K562 (cell line): ENCODE measurements at regions not wholly inside any gene's neighbourhood (a gene's known extent, or its start where the extent isn't known, plus 50 kb on each side); places are given as distances from the start of the nearest gene placed in this dataset.
"Not testable (repeated sequence)": the region's sequence is repeated elsewhere in the genome, so short reads cannot be mapped to it uniquely, and the experiment has no call there.

Experiments
- ATAC-seq: fragments of 200-7000 bp; cut with Tn5 transposase; 3 replicates; pipeline ENCODE4 v1.9.1; 2020; ENCODE audit warnings: moderate library complexity
- BruUV-seq: library from RNA; stranded (reverse); fragments of 400-500 nt; replicated peaks from 2 replicates; lab custom pipeline; 2021; lab: Mats Ljungman, UMichigan
- CTCF ChIA-PET: fragments of 300-600 bp; formaldehyde crosslinking; extraction: SDS; loops from one replicate; lab custom pipeline; 2021; ENCODE audit warnings: low intra/inter-chr PET ratio; lab: Yijun Ruan, JAX
- POLR2A ChIA-PET: fragments of 300-600, 350-650 bp; sonication (Branson Sonifier 250); formaldehyde crosslinking; extraction: SDS; loops from one replicate; lab custom pipeline; 2021; ENCODE audit warnings: antibody characterized with exemption, inconsistent platforms; lab: Yijun Ruan, JAX
- DNase-seq, 4 experiments: peaks; one replicate each; pipeline versions ENCODE4 v3.0.0 to v3.0.0-alpha.2; 2011 to 2018; ENCODE audit warnings: low spot score in 3 of 4, mixed read lengths in 3 of 4; ENCODE audit errors: extremely low read depth in 1 of 4
- FAIRE-seq: peaks from 2 replicates; lab custom pipeline; 2011; peaks lifted over from hg19 to GRCh38; lab: Jason Lieb, UNC
- H2AFZ ChIP-seq: 2 replicates; pipeline ENCODE4 v1.6.0; 2011; ENCODE audit warnings: low read depth, low read length, control low read depth, inconsistent platforms
- H3K27ac ChIP-seq: fragments of 200-600 bp; 3 replicates; pipeline ENCODE4 v1.8.0; 2011; ENCODE audit warnings: low read depth, mild to moderate bottlenecking, control low read depth, inconsistent platforms, low read length, moderate library complexity, mixed read lengths; ENCODE audit errors: extremely low read depth
- H3K27me3 ChIP-seq, 2 experiments: fragments of 300-600 bp in 1 of 2; 2 replicates in 1 of 2; 3 replicates in 1 of 2; pipeline versions ENCODE4 v1.6.0 to v1.8.0; 2011; ENCODE audit warnings: inconsistent platforms in 2 of 2, low read length in 2 of 2, mild to moderate bottlenecking in 1 of 2, mixed read lengths in 1 of 2, moderate library complexity in 1 of 2; ENCODE audit not compliant: control insufficient read depth in 2 of 2, insufficient read depth in 2 of 2
- H3K36me3 ChIP-seq: fragments of 300-600 bp; 3 replicates; pipeline ENCODE4 v1.8.0; 2011; ENCODE audit warnings: mild to moderate bottlenecking, low read length, inconsistent platforms; ENCODE audit not compliant: control insufficient read depth, insufficient read depth
- H3K4me1 ChIP-seq, 2 experiments: fragments of 200-600 bp in 1 of 2; replicated peaks in 1 of 2; 2 replicates in 1 of 2; 3 replicates in 1 of 2; pipeline versions ENCODE4 v1.5.1 to v1.8.0; 2011; ENCODE audit warnings: inconsistent platforms in 2 of 2, low read length in 2 of 2, mild to moderate bottlenecking in 1 of 2, mixed read lengths in 1 of 2, moderate library complexity in 1 of 2; ENCODE audit not compliant: control insufficient read depth in 2 of 2, insufficient read depth in 2 of 2
- H3K4me2 ChIP-seq: 2 replicates; pipeline ENCODE4 v1.6.1; 2011; ENCODE audit warnings: low read length, control low read depth, inconsistent platforms, mixed read lengths; ENCODE audit not compliant: insufficient read depth
- H3K4me3 ChIP-seq: fragments of 200-600 bp; sonication (generic), shearing (Covaris generic); 2 replicates; pipeline ENCODE4 v1.5.1; 2016; ENCODE audit warnings: control low read depth, inconsistent platforms
- H3K79me2 ChIP-seq: fragments of 200-600 bp; 3 replicates; pipeline ENCODE4 v1.8.0; 2011; ENCODE audit warnings: low read length, inconsistent platforms; ENCODE audit not compliant: control insufficient read depth, insufficient read depth
- H3K9ac ChIP-seq, 2 experiments: 2 replicates each; pipeline versions ENCODE4 v1.6.0 to v1.6.1; 2011; ENCODE audit warnings: low read depth in 2 of 2, low read length in 2 of 2, control low read depth in 1 of 2, inconsistent platforms in 1 of 2, mild to moderate bottlenecking in 1 of 2, mixed read lengths in 1 of 2; ENCODE audit not compliant: insufficient read depth in 1 of 2
- H3K9me1 ChIP-seq: one replicate; pipeline ENCODE4 v1.6.0; 2011; ENCODE audit warnings: inconsistent platforms, mild to moderate bottlenecking, low read length, moderate library complexity; ENCODE audit not compliant: control insufficient read depth, insufficient read depth
- H3K9me3 ChIP-seq: replicated peaks from 2 replicates; pipeline ENCODE4 v1.5.1; 2011; ENCODE audit warnings: low read depth, low read length, inconsistent platforms; ENCODE audit not compliant: control insufficient read depth, insufficient read depth
- H4K20me1 ChIP-seq: replicated peaks from 2 replicates; pipeline ENCODE4 v1.6.1; 2011; ENCODE audit warnings: low read length, inconsistent platforms, mixed read lengths; ENCODE audit not compliant: control insufficient read depth, insufficient read depth
- C11orf30 ChIP-seq: fragments of 450-650 bp; IDR thresholded peaks from 2 replicates; pipeline ENCODE4 v1.6.1; 2016; ENCODE audit warnings: low read depth, mild to moderate bottlenecking
- MAFG ChIP-seq: fragments of 450-650 bp; conservative IDR thresholded peaks from 2 replicates; pipeline ENCODE4 v1.6.1; 2016; ENCODE audit warnings: missing genetic modification characterization, missing compliant biosample characterization
- RCOR1 ChIP-seq, 2 experiments: IDR thresholded peaks; 2 replicates each; pipeline ENCODE4 v1.6.1; 2012; ENCODE audit warnings: low read depth in 2 of 2, low read length in 2 of 2, borderline replicate concordance in 1 of 2, improper control_type of control experiment in 1 of 2
- ZNF384 ChIP-seq: IDR thresholded peaks from 2 replicates; pipeline ENCODE4 v1.6.1; 2012; ENCODE audit warnings: low read depth, low read length, improper control_type of control experiment
- WGBS: fragments of 100-300 bp; shearing (Covaris generic); methylation state at CpG from one replicate; pipeline ENCODE4 v1.1.6; 2016; ENCODE audit warnings: low coverage, mixed read lengths; ENCODE audit not compliant: insufficient coverage; ENCODE audit errors: missing lambda C conversion rate; 5-methylcytosine and 5-hydroxymethylcytosine counted together
- in situ Hi-C: fragments of 300-500 bp; cut with MboI; formaldehyde crosslinking; loops from 4 replicates; pipeline ENCODE4 v1.15.0; 2018; ENCODE audit warnings: inconsistent platforms, mixed read lengths
- intact Hi-C: fragments of 100-400 bp; cut with micrococcal nuclease; formaldehyde crosslinking; loops from 2 replicates; pipeline ENCODE4 v1.14.2; 2022
- TF ChIP-seq, protein P1 (sequence below): fragments of 450-650 bp; IDR thresholded peaks from 2 replicates; pipeline ENCODE4 v1.6.1; 2017; ENCODE audit warnings: antibody characterized with exemption, mild to moderate bottlenecking

DNA sequence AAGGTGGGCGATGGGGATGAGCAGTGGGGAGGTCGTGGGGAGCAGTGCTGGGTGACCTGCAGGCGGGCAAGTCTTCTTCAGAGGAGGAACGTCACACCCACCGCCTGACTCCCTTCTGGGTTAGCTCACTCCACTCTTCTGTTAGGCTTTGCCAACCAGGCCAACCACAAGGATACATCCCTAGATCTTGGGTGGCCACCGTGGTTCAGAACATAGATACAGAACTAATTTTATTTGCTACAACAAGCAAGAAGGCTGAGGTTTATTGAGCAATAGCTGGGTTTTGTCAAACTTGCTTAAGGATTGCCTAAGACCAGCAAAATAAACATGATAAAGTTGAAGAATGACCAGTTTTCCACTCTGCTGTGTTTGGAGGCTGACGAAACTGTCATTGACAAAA lies 109.4 kb downstream of the DACT1 start (continued):
- TF ChIP-seq, protein P1, sequence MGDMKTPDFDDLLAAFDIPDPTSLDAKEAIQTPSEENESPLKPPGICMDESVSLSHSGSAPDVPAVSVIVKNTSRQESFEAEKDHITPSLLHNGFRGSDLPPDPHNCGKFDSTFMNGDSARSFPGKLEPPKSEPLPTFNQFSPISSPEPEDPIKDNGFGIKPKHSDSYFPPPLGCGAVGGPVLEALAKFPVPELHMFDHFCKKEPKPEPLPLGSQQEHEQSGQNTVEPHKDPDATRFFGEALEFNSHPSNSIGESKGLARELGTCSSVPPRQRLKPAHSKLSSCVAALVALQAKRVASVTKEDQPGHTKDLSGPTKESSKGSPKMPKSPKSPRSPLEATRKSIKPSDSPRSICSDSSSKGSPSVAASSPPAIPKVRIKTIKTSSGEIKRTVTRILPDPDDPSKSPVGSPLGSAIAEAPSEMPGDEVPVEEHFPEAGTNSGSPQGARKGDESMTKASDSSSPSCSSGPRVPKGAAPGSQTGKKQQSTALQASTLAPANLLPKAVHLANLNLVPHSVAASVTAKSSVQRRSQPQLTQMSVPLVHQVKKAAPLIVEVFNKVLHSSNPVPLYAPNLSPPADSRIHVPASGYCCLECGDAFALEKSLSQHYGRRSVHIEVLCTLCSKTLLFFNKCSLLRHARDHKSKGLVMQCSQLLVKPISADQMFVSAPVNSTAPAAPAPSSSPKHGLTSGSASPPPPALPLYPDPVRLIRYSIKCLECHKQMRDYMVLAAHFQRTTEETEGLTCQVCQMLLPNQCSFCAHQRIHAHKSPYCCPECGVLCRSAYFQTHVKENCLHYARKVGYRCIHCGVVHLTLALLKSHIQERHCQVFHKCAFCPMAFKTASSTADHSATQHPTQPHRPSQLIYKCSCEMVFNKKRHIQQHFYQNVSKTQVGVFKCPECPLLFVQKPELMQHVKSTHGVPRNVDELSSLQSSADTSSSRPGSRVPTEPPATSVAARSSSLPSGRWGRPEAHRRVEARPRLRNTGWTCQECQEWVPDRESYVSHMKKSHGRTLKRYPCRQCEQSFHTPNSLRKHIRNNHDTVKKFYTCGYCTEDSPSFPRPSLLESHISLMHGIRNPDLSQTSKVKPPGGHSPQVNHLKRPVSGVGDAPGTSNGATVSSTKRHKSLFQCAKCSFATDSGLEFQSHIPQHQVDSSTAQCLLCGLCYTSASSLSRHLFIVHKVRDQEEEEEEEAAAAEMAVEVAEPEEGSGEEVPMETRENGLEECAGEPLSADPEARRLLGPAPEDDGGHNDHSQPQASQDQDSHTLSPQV, result no peak
- no peak for TF ChIP-seq RCOR1 (IDR thresholded peaks at IDR 0.05; ENCODE audit: borderline replicate concordance in 1 of 2, low read depth in 2 of 2, low read length in 2 of 2)

DNA sequence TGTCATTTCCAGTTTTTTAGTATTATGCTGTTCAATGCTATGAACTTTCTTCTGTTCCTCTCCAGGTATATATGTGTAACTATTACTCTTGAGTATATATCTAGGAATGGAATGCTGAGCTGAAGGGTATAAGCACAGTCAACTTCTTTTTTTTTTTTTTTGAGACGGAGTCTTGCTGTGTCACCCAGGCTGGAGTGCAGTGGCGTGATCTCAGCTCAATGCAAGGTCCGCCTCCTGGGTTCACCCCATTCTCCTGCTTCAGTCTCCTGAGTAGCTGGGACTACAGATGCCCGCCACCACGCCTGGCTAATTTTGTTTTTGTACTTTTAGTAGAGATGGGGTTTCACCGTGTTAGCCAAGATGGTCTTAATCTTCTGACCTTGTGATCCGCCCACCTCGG lies 110.5 kb downstream of the DACT1 start:
- H3K36me3 ChIP-seq, H3K27ac ChIP-seq, H2AFZ ChIP-seq, H3K27me3 ChIP-seq, H3K9me3 ChIP-seq, H3K79me2 ChIP-seq, ATAC-seq, intact Hi-C loops, POLR2A ChIA-PET, H3K9me1 ChIP-seq, H3K9ac ChIP-seq, BruUV-seq, H3K4me3 ChIP-seq, H3K4me2 ChIP-seq, FAIRE-seq, in situ Hi-C loops, DNase-seq, H4K20me1 ChIP-seq: not testable (repeated sequence)
- TF ChIP-seq C11orf30 (0 out of 2 replicates have a peak, but pooled peaks have one; percentile 9), ZNF384 (peak; percentile 15; the same call in 1 of the 2 replicates), MAFG (tag) (peak; percentile 29; the same call in 1 of the 2 replicates)
- peaks cover 6 to 14% of the 10 kb centered on the region in 2 experiments; a peak in 4 of 5 replicates for H3K4me1 ChIP-seq
- 43% methylated on average over 5 of the region's 8 CpGs for WGBS
- CTCF ChIA-PET, result interaction anchor here (0.6 kb wide), 1 partner anchor 382 kb away, joined by 3 read pairs; no protein-coding TSS in a partner anchor
